GM13976 (cell line): ENCODE measurements at regions not wholly inside any gene's neighbourhood (a gene's known extent, or its start where the extent isn't known, plus 50 kb on each side); places are given as distances from the start of the nearest gene placed in this dataset.
A peak's percentile ranks its signal among the peaks of the same experiment; 100 is the strongest.

Source experiments
- DNase-seq: peaks from one replicate; pipeline ENCODE4 v3.0.0; 2012; ENCODE audit warnings: low spot score
- in situ Hi-C: fragments of 300-500 bp; cut with MboI; formaldehyde crosslinking; loops from one replicate; pipeline ENCODE4 v1.12.0; 2022; ENCODE audit warnings: low sequenced_read_pairs, mixed read lengths, inconsistent platforms; ENCODE audit not compliant: unreplicated experiment
- TF ChIP-seq, protein P1 (sequence below): IDR thresholded peaks from 2 replicates; pipeline ENCODE4 v1.5.1; 2012; ENCODE audit warnings: borderline replicate concordance, mild to moderate bottlenecking; ENCODE audit not compliant: insufficient read depth; ENCODE audit errors: extremely low read depth, missing control alignments, control extremely low read depth

DNA sequence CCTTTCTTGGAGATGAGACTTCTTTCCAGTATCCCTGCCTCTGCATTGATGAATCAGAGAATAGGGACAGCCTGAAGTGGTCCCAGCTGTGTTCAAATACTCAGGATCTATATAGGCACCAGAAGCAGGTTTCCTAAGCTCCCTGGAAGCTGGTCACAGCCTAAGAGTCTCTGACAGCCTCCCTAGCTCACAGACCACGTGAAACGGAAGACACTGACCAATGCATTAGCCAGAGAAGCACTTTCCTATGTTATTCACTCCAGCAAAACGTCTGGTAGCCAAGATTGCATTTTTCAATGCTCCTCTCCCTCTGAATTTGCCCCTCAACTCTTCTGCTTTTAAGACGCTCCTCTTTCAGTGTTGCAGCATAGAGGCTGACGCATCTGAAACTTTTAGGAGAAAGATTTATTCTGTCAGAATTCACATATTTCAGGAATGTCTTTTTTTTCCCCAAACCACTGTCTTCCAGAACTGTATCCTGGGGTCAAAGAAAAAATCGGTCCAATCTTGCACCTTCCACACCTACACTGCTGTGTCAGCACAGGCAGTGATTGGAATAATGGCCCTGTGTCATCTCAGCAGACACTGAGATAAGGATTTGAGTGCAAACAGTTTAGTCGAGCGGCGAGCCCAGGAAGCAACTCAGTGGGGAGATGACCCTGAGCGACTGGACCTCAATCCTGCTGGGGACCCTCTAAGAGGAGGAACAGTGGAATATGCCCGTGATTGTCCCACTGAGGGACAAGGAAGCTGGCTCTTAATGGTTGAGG lies 109.4 kb downstream of the SMIM20 start:
- in situ Hi-C loops, result no loop called here
- DNase-seq, result no peak
- TF ChIP-seq, protein P1, sequence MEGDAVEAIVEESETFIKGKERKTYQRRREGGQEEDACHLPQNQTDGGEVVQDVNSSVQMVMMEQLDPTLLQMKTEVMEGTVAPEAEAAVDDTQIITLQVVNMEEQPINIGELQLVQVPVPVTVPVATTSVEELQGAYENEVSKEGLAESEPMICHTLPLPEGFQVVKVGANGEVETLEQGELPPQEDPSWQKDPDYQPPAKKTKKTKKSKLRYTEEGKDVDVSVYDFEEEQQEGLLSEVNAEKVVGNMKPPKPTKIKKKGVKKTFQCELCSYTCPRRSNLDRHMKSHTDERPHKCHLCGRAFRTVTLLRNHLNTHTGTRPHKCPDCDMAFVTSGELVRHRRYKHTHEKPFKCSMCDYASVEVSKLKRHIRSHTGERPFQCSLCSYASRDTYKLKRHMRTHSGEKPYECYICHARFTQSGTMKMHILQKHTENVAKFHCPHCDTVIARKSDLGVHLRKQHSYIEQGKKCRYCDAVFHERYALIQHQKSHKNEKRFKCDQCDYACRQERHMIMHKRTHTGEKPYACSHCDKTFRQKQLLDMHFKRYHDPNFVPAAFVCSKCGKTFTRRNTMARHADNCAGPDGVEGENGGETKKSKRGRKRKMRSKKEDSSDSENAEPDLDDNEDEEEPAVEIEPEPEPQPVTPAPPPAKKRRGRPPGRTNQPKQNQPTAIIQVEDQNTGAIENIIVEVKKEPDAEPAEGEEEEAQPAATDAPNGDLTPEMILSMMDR, result no peak

DNA sequence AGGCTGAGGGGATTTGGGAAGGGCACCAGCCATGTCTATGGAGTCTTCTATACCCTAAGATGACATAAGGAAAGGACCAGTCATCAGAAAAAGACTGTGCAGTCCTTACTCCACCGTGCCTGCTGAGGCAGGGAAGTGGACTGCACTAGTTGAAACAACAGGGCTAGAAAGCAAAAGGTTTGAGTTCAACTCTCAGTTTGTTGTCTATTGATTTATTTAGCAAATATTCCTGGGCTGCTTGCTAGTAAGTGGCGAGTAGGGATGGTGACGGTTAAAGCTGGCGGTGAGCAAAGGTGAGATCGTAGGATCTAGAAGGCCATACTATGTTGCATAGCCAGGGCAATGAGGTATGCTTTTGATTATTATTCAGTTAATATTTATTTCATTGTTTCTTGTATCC lies 110.1 kb downstream of the SMIM20 start:
- no peak for DNase-seq
- in situ Hi-C loops, result no loop called here
- TF ChIP-seq, protein P1, result no peak

DNA sequence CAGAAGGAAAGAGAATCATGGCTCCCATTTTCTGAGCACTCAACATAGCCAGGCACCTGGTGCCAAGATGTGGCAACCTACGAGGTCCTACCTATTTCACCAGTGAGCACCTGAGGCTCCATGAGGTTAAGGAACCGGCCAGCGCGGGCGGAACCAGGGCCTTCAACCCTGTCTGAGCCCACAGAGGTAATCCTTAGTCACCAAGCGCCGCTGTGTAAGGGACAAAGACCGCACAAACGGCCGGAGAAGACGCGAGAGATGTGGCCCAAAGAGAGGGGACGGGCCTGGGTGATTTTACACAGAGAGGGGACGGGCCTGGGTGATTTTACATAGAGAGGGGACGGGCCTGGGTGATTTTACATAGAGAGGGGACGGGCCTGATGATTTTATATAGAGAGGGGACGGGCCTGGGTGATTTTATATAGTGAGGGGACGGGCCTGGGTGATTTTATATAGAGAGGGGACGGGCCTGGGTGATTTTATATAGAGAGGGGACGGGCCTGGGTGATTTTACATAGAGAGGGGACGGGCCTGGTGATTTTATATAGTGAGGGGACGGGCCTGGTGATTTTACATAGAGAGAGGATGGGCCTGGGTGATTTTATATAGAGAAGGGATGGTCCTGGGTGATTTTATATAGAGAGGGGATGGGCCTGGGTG lies 114.2 kb downstream of the SMIM20 start:
- no peak for DNase-seq
- in situ Hi-C loops, result no loop called here
- TF ChIP-seq, protein P1, result no peak

DNA sequence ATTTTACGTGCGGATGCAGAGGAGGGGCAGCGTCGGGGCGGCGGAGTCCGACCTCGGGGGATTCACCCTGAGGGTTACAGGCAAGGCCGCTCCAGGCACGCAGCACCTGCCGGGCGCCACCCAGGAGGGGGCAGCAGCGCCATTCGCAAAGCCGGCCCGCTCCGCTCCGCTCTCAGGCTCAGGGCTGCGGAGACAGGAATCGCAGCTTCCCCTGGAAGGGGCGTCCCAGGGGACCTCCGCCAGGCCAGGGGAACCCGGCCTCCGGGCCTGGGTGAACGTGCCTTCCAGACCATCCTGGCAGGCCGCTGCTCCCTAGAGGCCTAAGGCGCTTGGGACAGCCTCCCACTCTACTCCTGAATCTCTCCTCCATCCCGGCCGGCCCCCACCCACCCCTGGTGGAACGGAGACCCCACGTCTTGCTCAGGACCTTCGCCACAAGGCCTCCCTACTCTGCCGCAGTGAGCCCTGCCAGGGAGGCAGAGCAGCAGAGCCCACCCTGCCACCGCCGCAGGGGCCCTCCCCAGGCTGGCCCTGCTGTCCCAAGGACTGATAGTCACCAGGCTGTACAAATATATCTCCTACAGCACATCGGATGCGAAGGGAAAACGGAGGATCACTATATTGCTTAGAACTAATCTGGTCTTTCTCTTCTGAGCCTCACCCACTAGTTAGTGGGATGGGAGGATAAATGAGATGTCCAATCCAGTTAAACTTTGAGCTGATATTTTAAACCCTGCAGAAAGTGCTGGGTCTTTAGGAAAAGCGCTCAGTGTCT lies 115.0 kb downstream of the SMIM20 start:
- in situ Hi-C loops, result no loop called here
- TF ChIP-seq, protein P1, result peak; percentile 92
- peak; percentile 88 for DNase-seq

DNA sequence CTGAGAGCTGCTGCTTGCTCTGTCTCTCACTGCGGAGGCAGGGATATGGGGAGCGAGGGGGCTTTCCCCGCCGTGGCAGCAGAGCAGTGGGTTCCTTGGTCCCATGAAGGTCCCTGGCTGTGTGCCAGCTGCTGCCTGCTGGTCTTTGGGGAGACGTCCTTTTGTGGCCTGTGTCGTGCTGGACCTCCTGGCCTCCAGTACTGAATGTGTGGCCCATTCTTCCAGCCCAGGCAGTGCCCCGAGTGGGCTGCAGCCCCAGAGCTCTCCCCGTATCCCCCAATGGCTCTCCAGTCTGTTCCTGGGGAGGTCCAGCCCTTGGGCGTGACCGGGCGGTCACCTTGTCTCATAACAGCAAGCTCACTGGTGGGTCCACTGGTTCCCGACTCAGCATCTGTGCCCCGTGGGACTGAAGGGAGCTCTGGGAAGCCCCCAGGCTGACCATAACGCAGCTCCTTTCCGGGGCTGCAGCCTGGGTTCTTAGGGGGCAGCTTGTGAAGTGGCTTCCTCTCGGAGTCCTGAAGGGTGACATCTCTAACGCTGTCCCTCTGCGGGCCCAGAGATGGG lies 115.6 kb downstream of the SMIM20 start:
- TF ChIP-seq, protein P1, result no peak
- DNase-seq, result no peak
- in situ Hi-C loops, result no loop called here

DNA sequence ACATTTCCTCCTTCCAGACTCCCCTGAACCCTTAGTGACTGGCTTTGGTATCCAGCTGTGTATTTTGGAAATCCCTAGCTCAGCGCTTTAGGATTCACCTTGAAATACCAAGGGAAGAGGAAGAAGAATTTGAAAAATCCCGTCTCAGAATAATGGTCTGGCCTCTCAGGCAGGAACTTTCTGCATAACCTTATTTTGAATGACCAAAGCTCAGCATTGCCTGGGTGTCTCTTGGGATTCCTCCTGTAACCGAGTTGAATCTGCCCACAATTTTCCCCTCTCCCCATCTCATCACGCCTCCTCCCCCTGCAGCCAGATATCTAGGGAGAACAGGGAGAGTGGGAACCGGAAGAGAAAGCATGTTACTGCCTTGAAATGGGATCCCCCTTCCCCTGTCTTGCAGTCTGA lies 116.2 kb downstream of the SMIM20 start:
- no peak for DNase-seq
- TF ChIP-seq, protein P1, result no peak
- in situ Hi-C loops, result no loop called here
